ENCODE measurements at regions not wholly inside any gene's neighbourhood (a gene's known extent, or its start where the extent isn't known, plus 50 kb on each side); places are given as distances from the start of the nearest gene placed in this dataset.

DNA sequence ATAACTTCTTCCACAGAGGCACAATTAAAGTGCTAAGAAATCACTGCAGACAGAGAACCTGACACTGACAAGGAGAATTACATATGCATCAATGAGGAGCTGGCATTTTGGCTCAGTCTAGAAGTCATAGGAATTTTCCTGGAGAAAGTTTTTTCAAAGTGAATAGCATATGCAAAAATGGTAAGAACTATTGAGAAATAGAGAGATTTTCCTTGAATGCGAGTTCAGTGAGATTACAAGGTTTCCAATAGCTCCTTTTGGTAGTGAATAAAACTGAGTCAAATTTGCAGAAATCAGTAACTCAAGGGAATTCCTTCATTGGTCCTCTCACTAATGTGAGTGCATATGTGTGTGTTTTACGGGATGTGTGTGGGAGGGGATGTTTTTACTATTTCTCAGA, 557.5 kb downstream of the PPARGC1A start:
- dilution Hi-C loops (cut with HindIII; ENCODE audit: low sequenced_read_pairs, unreplicated experiment) (no loop called here), in situ Hi-C loops (cut with MboI; ENCODE audit: low sequenced_read_pairs) (no loop called here), intact Hi-C loops (cut with micrococcal nuclease) (no loop called here)
- H4K5ac ChIP-seq (ENCODE audit: low read depth, low read length), result no peak overlapping the region
- no peaks in the 10 kb centered on the region for H3K27me3 ChIP-seq (ENCODE audit: control insufficient read depth, insufficient read depth, low read length)
- no peak overlapping the region for H3K18ac ChIP-seq (ENCODE audit: low read depth, low read length)
- TF ChIP-seq, protein P1, sequence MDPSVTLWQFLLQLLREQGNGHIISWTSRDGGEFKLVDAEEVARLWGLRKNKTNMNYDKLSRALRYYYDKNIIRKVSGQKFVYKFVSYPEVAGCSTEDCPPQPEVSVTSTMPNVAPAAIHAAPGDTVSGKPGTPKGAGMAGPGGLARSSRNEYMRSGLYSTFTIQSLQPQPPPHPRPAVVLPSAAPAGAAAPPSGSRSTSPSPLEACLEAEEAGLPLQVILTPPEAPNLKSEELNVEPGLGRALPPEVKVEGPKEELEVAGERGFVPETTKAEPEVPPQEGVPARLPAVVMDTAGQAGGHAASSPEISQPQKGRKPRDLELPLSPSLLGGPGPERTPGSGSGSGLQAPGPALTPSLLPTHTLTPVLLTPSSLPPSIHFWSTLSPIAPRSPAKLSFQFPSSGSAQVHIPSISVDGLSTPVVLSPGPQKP (IDR thresholded peaks at IDR 0.05; ENCODE audit: borderline replicate concordance, low read depth, low read length), result no peak
- no peak overlapping the region for H3K4me3 ChIP-seq (ENCODE audit: insufficient read depth, low read depth, low read length)
- no peak overlapping the region for H3K14ac ChIP-seq (replicated peaks; ENCODE audit: low read depth, low read length)
- no peaks in the 10 kb centered on the region for H3K9me1 ChIP-seq (ENCODE audit: insufficient read depth, low read length)
- WGBS, 2 experiments (ENCODE audit: extremely low coverage in 2 of 2, insufficient read length in 1 of 2), result no CpG with 5 or more reads among the region's 2 CpGs
- no peak overlapping the region for H3K27ac ChIP-seq (ENCODE audit: insufficient read depth, low read length)
- no peak overlapping the region for H2BK120ac ChIP-seq (ENCODE audit: low read depth, low read length)
- no TSS peak for BruUV-seq (replicated peaks)
- ATAC-seq (ENCODE audit: low read depth), result no peak
- H3K4me1 ChIP-seq (ENCODE audit: control insufficient read depth, insufficient read depth, low read length), result no peaks in the 10 kb centered on the region
- no peak overlapping the region for H3K56ac ChIP-seq (ENCODE audit: extremely low read depth, insufficient read depth, low read length)
- no peaks in the 10 kb centered on the region for H3K79me1 ChIP-seq (ENCODE audit: low read depth in 1 of 2, low read length in 2 of 2)
- no peak for DNase-seq
- ChIA-PET POLR2A (ENCODE audit: unreplicated experiment) (no interaction called here), CTCF (interaction anchor here (0.6 kb wide), 1 partner anchor 29 kb away, joined by 3 read pairs; no protein-coding TSS in a partner anchor)
- no peak overlapping the region for H2BK5ac ChIP-seq (ENCODE audit: low read depth, low read length, poor library complexity, severe bottlenecking)
- H4K20me1 ChIP-seq (ENCODE audit: insufficient read depth, low read length), result no peaks in the 10 kb centered on the region
- H3K9me3 ChIP-seq (ENCODE audit: control insufficient read depth, insufficient read depth, low read length), result no peaks in the 10 kb centered on the region
- H4K8ac ChIP-seq (ENCODE audit: low read depth in 2 of 2, low read length in 2 of 2), result no peak overlapping the region
- H4K91ac ChIP-seq (ENCODE audit: insufficient read depth, low read depth, low read length), result no peak overlapping the region
- H3K23ac ChIP-seq (ENCODE audit: low read depth, low read length), result no peak overlapping the region
- H2BK20ac ChIP-seq (ENCODE audit: low read depth, low read length), result no peak overlapping the region
- H3K4ac ChIP-seq (ENCODE audit: low read depth, low read length), result no peak overlapping the region
- H2AK5ac ChIP-seq (ENCODE audit: low read depth, low read length), result no peak overlapping the region
- no peaks in the 10 kb centered on the region for H3K36me3 ChIP-seq (ENCODE audit: control insufficient read depth, insufficient read depth, low read length)
- no peak overlapping the region for H2BK15ac ChIP-seq (ENCODE audit: low read depth, low read length)
- H3K4me2 ChIP-seq (ENCODE audit: low read depth, low read length), result no peak overlapping the region
- H3K9ac ChIP-seq (ENCODE audit: low read depth, low read length), result no peak overlapping the region
- H2AFZ ChIP-seq (replicated peaks; ENCODE audit: low read length, poor library complexity), result no peak overlapping the region
- no peak overlapping the region for H2AK9ac ChIP-seq (replicated peaks; ENCODE audit: low read depth, low read length, poor library complexity)
